GM23338 (cell line): ENCODE measurements at regions not wholly inside any gene's neighbourhood (a gene's known extent, or its start where the extent isn't known, plus 50 kb on each side); places are given as distances from the start of the nearest gene placed in this dataset.

Source experiments
- CREB1 ChIP-seq: fragments of 250-450 bp; sonication (Bioruptor Pico); IDR thresholded peaks from 2 replicates; pipeline ENCODE4 v1.5.0; 2020; ENCODE audit warnings: low read depth, mild to moderate bottlenecking, moderate library complexity
- CTCF ChIP-seq, 2 experiments: fragments of 200-600 bp in 1 of 2; sonication (generic) in 1 of 2; conservative IDR thresholded peaks; 2 replicates each; pipeline versions ENCODE4 v1.5.1 to v1.6.1; 2016 to 2017; ENCODE audit warnings: antibody characterized with exemption in 2 of 2, low read depth in 2 of 2, mild to moderate bottlenecking in 2 of 2, moderate library complexity in 1 of 2
- ETS1 ChIP-seq: IDR thresholded peaks from 2 replicates; pipeline ENCODE4 v1.6.1; 2016; ENCODE audit warnings: antibody characterized with exemption
- JUNB ChIP-seq: IDR thresholded peaks from one replicate; pipeline ENCODE4 v1.6.1; 2016; ENCODE audit warnings: antibody characterized with exemption; ENCODE audit not compliant: unreplicated experiment
- NANOG ChIP-seq: IDR thresholded peaks from 2 replicates; pipeline ENCODE4 v1.6.1; 2016; ENCODE audit warnings: antibody characterized with exemption, borderline replicate concordance
- POLR2AphosphoS5 ChIP-seq: IDR thresholded peaks from 2 replicates; pipeline ENCODE4 v1.6.1; 2016; ENCODE audit warnings: antibody characterized with exemption, low read depth
- REST ChIP-seq: IDR thresholded peaks from one replicate; pipeline ENCODE4 v1.6.1; 2018; ENCODE audit warnings: antibody characterized with exemption; ENCODE audit not compliant: unreplicated experiment
- ZNF331 ChIP-seq: fragments of 250-450 bp; sonication (Bioruptor Pico); IDR thresholded peaks from 2 replicates; pipeline ENCODE4 v1.5.0; 2020; ENCODE audit warnings: low read depth, mild to moderate bottlenecking, moderate library complexity
- ZNF462 ChIP-seq: fragments of 250-450 bp; sonication (Bioruptor Pico); IDR thresholded peaks from 2 replicates; pipeline ENCODE4 v1.5.0; 2020; ENCODE audit warnings: mild to moderate bottlenecking, moderate library complexity

- no peak for TF ChIP-seq ZNF462 (CRISPR knock-in tag)
- no peak for TF ChIP-seq CREB1 (CRISPR knock-in tag)
- TF ChIP-seq REST: no peak
- TF ChIP-seq JUNB: no peak
- no peak for TF ChIP-seq POLR2AphosphoS5
- no peak for TF ChIP-seq ZNF331 (CRISPR knock-in tag)
- TF ChIP-seq CTCF (conservative IDR thresholded peaks at IDR 0.05; ENCODE audit: low read depth in 2 of 2): no peak
- TF ChIP-seq ETS1: no peak
- TF ChIP-seq NANOG: no peak
Observed at GRCh38 chr4:23291139-23291538, 598.4 kb downstream of the GBA3 start (continued).
